ENCODE measurements at regions not wholly inside any gene's neighbourhood (a gene's known extent, or its start where the extent isn't known, plus 50 kb on each side); places are given as distances from the start of the nearest gene placed in this dataset.

DNA sequence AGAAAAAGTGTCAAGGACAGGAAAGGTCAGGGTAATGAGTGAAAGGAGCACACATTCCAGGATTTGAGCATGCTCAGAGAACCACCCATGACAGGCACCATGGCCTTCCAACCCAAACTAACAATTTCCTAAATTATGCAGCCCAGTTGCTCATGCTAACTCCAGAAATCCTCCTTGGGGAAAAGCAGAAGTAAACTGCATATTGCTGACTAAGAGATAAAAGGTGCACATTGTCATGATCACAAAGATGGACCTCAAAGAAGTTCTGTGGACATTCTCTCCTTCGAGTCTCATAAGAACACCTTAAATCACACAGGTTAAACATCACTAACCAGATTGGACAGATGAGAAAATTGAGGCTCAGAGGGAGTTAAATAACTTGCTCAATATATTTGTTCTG is 97.6 kb upstream of the SLC25A36 start:
- DNase-seq (ENCODE audit: low read depth) = no peak
- TF ChIP-seq, protein P1, sequence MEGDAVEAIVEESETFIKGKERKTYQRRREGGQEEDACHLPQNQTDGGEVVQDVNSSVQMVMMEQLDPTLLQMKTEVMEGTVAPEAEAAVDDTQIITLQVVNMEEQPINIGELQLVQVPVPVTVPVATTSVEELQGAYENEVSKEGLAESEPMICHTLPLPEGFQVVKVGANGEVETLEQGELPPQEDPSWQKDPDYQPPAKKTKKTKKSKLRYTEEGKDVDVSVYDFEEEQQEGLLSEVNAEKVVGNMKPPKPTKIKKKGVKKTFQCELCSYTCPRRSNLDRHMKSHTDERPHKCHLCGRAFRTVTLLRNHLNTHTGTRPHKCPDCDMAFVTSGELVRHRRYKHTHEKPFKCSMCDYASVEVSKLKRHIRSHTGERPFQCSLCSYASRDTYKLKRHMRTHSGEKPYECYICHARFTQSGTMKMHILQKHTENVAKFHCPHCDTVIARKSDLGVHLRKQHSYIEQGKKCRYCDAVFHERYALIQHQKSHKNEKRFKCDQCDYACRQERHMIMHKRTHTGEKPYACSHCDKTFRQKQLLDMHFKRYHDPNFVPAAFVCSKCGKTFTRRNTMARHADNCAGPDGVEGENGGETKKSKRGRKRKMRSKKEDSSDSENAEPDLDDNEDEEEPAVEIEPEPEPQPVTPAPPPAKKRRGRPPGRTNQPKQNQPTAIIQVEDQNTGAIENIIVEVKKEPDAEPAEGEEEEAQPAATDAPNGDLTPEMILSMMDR (IDR thresholded peaks at IDR 0.05; ENCODE audit: insufficient read depth, low read length) = no peak
- H3K4me3 ChIP-seq (ENCODE audit: low read depth, low read length) = no peak overlapping the region

DNA sequence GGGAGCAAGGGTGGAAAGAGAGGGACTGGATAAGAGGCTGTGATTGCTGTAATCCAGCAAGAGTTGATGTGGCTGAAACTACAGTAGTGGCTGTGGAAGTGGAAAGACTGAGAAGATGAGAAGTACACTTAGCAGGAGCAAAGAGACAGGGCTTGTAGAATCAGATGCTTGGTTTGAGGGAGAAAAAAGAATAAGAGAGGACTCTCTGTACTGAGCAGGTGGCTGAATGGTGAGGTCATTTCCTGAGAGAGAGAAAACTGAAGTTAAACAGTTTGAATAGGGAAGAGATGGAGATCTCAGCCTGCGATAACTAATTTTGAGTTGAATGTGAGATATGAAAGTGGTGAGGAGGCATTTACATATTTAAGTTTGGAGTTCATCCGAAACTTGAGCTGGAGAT is 95.8 kb upstream of the SLC25A36 start:
- TF ChIP-seq, protein P1 (IDR thresholded peaks at IDR 0.05; ENCODE audit: insufficient read depth, low read length) = no peak
- no peak for DNase-seq (ENCODE audit: low read depth)
- no peak overlapping the region for H3K4me3 ChIP-seq (ENCODE audit: low read depth, low read length)

DNA sequence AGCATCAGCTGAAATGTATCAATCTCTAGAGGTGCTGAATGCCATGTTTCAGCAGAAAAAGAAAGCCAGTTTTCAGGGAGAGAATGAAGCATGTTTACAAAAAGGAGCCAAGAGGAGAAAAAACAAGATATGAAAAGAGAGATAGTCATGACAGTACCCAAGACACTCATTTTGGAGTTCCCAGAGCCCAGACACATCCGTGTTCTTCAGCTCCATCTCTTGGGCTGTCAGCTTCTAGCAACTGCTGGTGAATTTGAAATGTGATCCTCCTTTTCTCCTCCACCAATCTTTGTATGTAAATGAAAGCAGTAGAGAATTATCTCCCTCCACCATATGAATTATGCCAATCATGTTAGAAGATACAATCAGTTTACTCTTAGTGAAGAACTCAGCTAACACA is 93.0 kb upstream of the SLC25A36 start:
- no peak for DNase-seq (ENCODE audit: low read depth)

DNA sequence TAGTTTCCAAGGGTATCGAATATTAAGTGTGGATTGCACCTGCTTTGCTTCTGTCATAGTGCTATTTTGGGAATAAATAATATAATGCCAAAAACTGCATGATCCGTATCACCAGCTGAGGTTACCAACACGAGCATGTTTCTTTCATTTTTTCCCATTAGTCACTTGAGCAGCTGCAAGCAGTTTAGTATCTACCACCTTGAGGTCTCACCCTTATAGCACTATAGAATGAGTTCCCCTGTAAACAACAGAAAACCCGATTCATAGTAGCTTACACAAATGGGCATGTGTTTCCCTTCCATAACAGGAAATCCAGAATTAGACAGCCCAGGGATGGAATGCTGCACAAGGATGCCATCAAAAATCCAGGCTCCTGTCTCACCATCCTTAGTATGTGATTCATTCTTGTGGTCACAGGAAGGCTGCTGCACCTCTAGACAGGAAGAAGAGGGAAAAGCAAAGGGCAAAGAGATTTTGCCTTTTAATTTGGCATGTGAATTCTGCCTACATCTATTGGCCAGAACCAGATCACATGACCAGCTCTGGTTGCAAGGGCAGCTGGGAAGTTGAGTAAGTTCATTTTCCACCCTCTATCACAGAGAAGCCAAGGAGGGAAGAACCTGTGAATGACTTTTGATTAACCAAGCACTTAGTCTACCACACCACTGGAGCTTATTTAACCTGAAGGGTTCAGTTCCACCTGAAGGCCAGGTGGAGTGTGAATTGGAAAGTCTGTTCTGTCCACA is 91.3 kb upstream of the SLC25A36 start:
- no peak for DNase-seq (ENCODE audit: low read depth)
- TF ChIP-seq, protein P1 (IDR thresholded peaks at IDR 0.05; ENCODE audit: insufficient read depth, low read length) = no peak
- no peak overlapping the region for H3K4me3 ChIP-seq (ENCODE audit: low read depth, low read length)

More for the DNA sequence above, 93.0 kb upstream of the SLC25A36 start:
- no peak overlapping the region for H3K4me3 ChIP-seq (ENCODE audit: low read depth, low read length)
- TF ChIP-seq, protein P1 (IDR thresholded peaks at IDR 0.05; ENCODE audit: insufficient read depth, low read length) = no peak

DNA sequence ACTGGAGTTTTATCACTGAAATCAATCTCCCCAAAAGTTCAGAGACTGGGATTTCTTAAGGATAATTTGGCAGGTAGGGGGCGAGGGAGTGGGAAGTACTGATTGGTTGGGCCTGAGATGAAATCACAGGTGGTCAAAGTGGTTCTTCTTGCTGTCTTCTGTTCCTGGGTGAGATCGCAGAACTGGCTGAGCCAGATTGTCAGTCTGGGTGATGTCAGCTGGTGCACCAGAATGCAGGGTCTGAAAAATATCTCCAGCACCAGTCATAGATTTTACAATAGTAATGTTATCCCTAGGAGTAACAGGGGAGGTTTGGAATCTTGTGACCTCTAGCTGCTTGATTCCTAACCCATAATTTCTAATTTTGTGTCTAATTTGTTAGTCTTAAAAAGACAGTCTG is 86.7 kb upstream of the SLC25A36 start:
- DNase-seq (ENCODE audit: low read depth) = no peak
- TF ChIP-seq, protein P1 (IDR thresholded peaks at IDR 0.05; ENCODE audit: insufficient read depth, low read length) = no peak

DNA sequence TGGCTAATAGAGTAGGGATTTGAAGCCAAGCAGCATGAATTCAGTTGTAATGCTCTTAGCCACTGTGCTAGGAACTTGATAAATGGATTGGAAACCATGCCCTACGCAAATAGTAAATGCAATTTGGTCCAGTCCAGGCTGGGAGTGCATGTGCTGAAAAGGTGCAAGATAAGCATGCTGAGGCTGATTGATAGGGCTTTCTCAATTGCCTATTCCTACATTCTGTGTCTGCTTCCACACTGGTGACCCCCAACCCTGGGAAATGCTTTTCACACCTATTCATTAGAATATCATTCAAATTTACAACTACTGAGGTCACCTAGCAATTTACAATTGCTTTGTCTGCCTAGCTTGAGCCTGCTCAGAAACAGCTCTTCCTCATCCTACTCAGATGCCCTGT is 84.7 kb upstream of the SLC25A36 start:
- TF ChIP-seq, protein P1 (IDR thresholded peaks at IDR 0.05; ENCODE audit: insufficient read depth, low read length) = no peak

More for the DNA sequence above, 86.7 kb upstream of the SLC25A36 start:
- H3K4me3 ChIP-seq (ENCODE audit: low read depth, low read length) = no peak overlapping the region

DNA sequence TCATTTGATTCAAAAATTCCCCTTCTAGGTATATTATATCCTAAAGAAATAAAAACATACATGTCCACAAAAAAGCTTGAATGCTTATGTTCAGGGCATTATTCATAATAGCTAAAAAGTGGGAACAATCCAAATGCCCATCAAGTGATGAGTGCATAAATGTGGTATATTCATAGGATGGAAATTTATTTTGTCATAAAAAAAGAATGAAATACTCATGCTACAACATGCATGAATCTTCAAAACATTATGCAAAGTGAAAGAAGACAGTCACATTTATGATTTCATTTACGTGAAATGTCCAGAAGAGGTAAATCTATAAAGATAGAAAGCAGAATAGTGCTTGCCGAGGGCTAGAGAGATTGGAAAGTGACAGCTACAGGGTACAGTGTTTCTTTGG is 83.6 kb upstream of the SLC25A36 start:
- no peak for DNase-seq (ENCODE audit: low read depth)
- no peak overlapping the region for H3K4me3 ChIP-seq (ENCODE audit: low read depth, low read length)
- TF ChIP-seq, protein P1 (IDR thresholded peaks at IDR 0.05; ENCODE audit: insufficient read depth, low read length) = no peak

More for the DNA sequence above, 84.7 kb upstream of the SLC25A36 start:
- no peak overlapping the region for H3K4me3 ChIP-seq (ENCODE audit: low read depth, low read length)
- DNase-seq (ENCODE audit: low read depth) = no peak

All from fibroblast of the aortic adventitia (primary cell).